ENCODE measurements at regions not wholly inside any gene's neighbourhood (a gene's known extent, or its start where the extent isn't known, plus 50 kb on each side); places are given as distances from the start of the nearest gene placed in this dataset. TPM values are rescaled to one million over a fixed set of nuclear protein-coding genes. Genes with fewer than 3 reads are reported as not detected.

Small RNAs in the stretch of these regions (small RNA-seq; reads per million reads assigned to genes)
- gene RNU6-718P, result not detected

All from Karpas-422 (cell line).